ENCODE measurements at regions not wholly inside any gene's neighbourhood (a gene's known extent, or its start where the extent isn't known, plus 50 kb on each side); places are given as distances from the start of the nearest gene placed in this dataset.

GRCh38 chr3:127446756-127447155 lies 143.8 kb downstream of the TPRA1 start:
- H3K27me3 ChIP-seq (ENCODE audit: insufficient read depth, low read depth, low read length) = no peaks in the 10 kb centered on the region
- TF ChIP-seq RAD21 (conservative IDR thresholded peaks at IDR 0.05) (no peak), SMC3 (conservative IDR thresholded peaks at IDR 0.05; ENCODE audit: poor library complexity) (no peak), TAF1 (IDR thresholded peaks at IDR 0.05; ENCODE audit: low read depth) (no peak)
- no peak overlapping the region for H3K9ac ChIP-seq (ENCODE audit: low read length)
- no peak overlapping the region for H2AFZ ChIP-seq (ENCODE audit: low read depth, low read length)
- H3K36me3 ChIP-seq (ENCODE audit: insufficient read depth, low read length) = no peaks in the 10 kb centered on the region
- H3K9me3 ChIP-seq (ENCODE audit: low read length) = no peaks in the 10 kb centered on the region
- no peak overlapping the region for H3K4me3 ChIP-seq (ENCODE audit: low read length)
- no peak overlapping the region for H3K27ac ChIP-seq (ENCODE audit: low read length)
- no peaks in the 10 kb centered on the region for H3K79me2 ChIP-seq (replicated peaks; ENCODE audit: insufficient read depth, low read length)
- H3K4me2 ChIP-seq (ENCODE audit: low read length) = no peak overlapping the region
- H4K20me1 ChIP-seq (ENCODE audit: insufficient read depth) = no peaks in the 10 kb centered on the region
- H3K9me2 ChIP-seq (ENCODE audit: insufficient read depth, low read length) = no peaks in the 10 kb centered on the region
- H3F3A ChIP-seq (ENCODE audit: insufficient read depth, low read length, poor library complexity, severe bottlenecking) = no peaks in the 10 kb centered on the region

- Histone ChIP-seq H3K79me2 (replicated peaks; ENCODE audit: insufficient read depth, low read length) (no peaks in the 10 kb centered on the region), H3K36me3 (ENCODE audit: insufficient read depth, low read length) (no peaks in the 10 kb centered on the region), H2AFZ (ENCODE audit: low read depth, low read length) (no peak overlapping the region), H3F3A (ENCODE audit: insufficient read depth, low read length, poor library complexity, severe bottlenecking) (no peaks in the 10 kb centered on the region), H3K9ac (ENCODE audit: low read length) (no peak overlapping the region), H3K9me2 (ENCODE audit: insufficient read depth, low read length) (no peaks in the 10 kb centered on the region), H3K27me3 (ENCODE audit: insufficient read depth, low read depth, low read length) (no peaks in the 10 kb centered on the region), H4K20me1 (ENCODE audit: insufficient read depth) (no peaks in the 10 kb centered on the region), H3K9me3 (ENCODE audit: low read length) (no peaks in the 10 kb centered on the region), H3K4me3 (ENCODE audit: low read length) (no peak overlapping the region), H3K4me2 (ENCODE audit: low read length) (no peak overlapping the region), H3K27ac (ENCODE audit: low read length) (no peak overlapping the region)
- TF ChIP-seq, protein P1, sequence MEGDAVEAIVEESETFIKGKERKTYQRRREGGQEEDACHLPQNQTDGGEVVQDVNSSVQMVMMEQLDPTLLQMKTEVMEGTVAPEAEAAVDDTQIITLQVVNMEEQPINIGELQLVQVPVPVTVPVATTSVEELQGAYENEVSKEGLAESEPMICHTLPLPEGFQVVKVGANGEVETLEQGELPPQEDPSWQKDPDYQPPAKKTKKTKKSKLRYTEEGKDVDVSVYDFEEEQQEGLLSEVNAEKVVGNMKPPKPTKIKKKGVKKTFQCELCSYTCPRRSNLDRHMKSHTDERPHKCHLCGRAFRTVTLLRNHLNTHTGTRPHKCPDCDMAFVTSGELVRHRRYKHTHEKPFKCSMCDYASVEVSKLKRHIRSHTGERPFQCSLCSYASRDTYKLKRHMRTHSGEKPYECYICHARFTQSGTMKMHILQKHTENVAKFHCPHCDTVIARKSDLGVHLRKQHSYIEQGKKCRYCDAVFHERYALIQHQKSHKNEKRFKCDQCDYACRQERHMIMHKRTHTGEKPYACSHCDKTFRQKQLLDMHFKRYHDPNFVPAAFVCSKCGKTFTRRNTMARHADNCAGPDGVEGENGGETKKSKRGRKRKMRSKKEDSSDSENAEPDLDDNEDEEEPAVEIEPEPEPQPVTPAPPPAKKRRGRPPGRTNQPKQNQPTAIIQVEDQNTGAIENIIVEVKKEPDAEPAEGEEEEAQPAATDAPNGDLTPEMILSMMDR (IDR thresholded peaks at IDR 0.05; ENCODE audit: poor library complexity, severe bottlenecking) = no peak
- TF ChIP-seq SMC3 (conservative IDR thresholded peaks at IDR 0.05; ENCODE audit: poor library complexity) (no peak), RAD21 (conservative IDR thresholded peaks at IDR 0.05) (no peak), MXI1 (conservative IDR thresholded peaks at IDR 0.05; ENCODE audit: poor library complexity, severe bottlenecking) (no peak), EZH2 (IDR thresholded peaks at IDR 0.05; ENCODE audit: borderline replicate concordance, insufficient read depth, low read length, poor library complexity, severe bottlenecking) (no peak), TAF1 (IDR thresholded peaks at IDR 0.05; ENCODE audit: low read depth) (no peak), POLR2AphosphoS5 (IDR thresholded peaks at IDR 0.05) (no peak), EP300 (conservative IDR thresholded peaks at IDR 0.05; ENCODE audit: poor library complexity, severe bottlenecking) (no peak)
- TF ChIP-seq, protein P2, sequence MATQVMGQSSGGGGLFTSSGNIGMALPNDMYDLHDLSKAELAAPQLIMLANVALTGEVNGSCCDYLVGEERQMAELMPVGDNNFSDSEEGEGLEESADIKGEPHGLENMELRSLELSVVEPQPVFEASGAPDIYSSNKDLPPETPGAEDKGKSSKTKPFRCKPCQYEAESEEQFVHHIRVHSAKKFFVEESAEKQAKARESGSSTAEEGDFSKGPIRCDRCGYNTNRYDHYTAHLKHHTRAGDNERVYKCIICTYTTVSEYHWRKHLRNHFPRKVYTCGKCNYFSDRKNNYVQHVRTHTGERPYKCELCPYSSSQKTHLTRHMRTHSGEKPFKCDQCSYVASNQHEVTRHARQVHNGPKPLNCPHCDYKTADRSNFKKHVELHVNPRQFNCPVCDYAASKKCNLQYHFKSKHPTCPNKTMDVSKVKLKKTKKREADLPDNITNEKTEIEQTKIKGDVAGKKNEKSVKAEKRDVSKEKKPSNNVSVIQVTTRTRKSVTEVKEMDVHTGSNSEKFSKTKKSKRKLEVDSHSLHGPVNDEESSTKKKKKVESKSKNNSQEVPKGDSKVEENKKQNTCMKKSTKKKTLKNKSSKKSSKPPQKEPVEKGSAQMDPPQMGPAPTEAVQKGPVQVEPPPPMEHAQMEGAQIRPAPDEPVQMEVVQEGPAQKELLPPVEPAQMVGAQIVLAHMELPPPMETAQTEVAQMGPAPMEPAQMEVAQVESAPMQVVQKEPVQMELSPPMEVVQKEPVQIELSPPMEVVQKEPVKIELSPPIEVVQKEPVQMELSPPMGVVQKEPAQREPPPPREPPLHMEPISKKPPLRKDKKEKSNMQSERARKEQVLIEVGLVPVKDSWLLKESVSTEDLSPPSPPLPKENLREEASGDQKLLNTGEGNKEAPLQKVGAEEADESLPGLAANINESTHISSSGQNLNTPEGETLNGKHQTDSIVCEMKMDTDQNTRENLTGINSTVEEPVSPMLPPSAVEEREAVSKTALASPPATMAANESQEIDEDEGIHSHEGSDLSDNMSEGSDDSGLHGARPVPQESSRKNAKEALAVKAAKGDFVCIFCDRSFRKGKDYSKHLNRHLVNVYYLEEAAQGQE (IDR thresholded peaks at IDR 0.05; ENCODE audit: borderline replicate concordance) = no peak
These were observed 144.8 kb downstream of the TPRA1 start for GRCh38 chr3:127445581-127446343.

Data from neural cell (in vitro differentiated cells).